Neural cell (in vitro differentiated cells): ENCODE measurements at regions not wholly inside any gene's neighbourhood (a gene's known extent, or its start where the extent isn't known, plus 50 kb on each side); places are given as distances from the start of the nearest gene placed in this dataset.

Experiments
- H2AFZ ChIP-seq: fragments of 200-600, 300-800 bp; sonication (generic), shearing (Covaris generic); 2 replicates; pipeline ENCODE4 v1.6.0; 2014; ENCODE audit warnings: low read depth, mild to moderate bottlenecking, antibody characterized with exemption, low read length, moderate library complexity
- H3F3A ChIP-seq: fragments of 200-600 bp; shearing (Covaris generic); 2 replicates; pipeline ENCODE4 v1.6.1; 2016; ENCODE audit warnings: mild to moderate bottlenecking, moderate library complexity, mixed read lengths, antibody characterized with exemption, low read length; ENCODE audit not compliant: insufficient read depth, poor library complexity, severe bottlenecking
- H3K27ac ChIP-seq: fragments of 200-600, 300-800 bp; sonication (generic), shearing (Covaris generic); 2 replicates; pipeline ENCODE4 v1.5.1; 2014; ENCODE audit warnings: mild to moderate bottlenecking, low read length, moderate library complexity
- H3K27me3 ChIP-seq: fragments of 300-800, 200-600 bp; sonication (generic), shearing (Covaris generic); 2 replicates; pipeline ENCODE4 v1.6.0; 2014; ENCODE audit warnings: mild to moderate bottlenecking, low read depth, low read length, moderate library complexity; ENCODE audit not compliant: insufficient read depth
- H3K36me3 ChIP-seq: fragments of 300-800, 200-600 bp; sonication (generic), shearing (Covaris generic); 2 replicates; pipeline ENCODE4 v1.5.1; 2014; ENCODE audit warnings: mild to moderate bottlenecking, antibody characterized with exemption, low read length, moderate library complexity; ENCODE audit not compliant: insufficient read depth
- H3K4me2 ChIP-seq: fragments of 300-800, 200-600 bp; sonication (generic), shearing (Covaris generic); 2 replicates; pipeline ENCODE4 v1.6.0; 2014; ENCODE audit warnings: mild to moderate bottlenecking, low read length
- H3K4me3 ChIP-seq: fragments of 300-800, 200-600 bp; sonication (generic), shearing (Covaris generic); 2 replicates; pipeline ENCODE4 v1.5.1; 2014; ENCODE audit warnings: mild to moderate bottlenecking, low read length, moderate library complexity
- H3K79me2 ChIP-seq: fragments of 200-600 bp; shearing (Covaris generic); replicated peaks from 2 replicates; pipeline ENCODE4 v1.6.0; 2014; ENCODE audit warnings: mild to moderate bottlenecking, low read length, moderate library complexity; ENCODE audit not compliant: insufficient read depth
- H3K9ac ChIP-seq: fragments of 300-800, 200-600 bp; sonication (generic), shearing (Covaris generic); 2 replicates; pipeline ENCODE4 v1.6.1; 2016; ENCODE audit warnings: mild to moderate bottlenecking, low read length, mixed read lengths
- H3K9me2 ChIP-seq: fragments of 200-600 bp; shearing (Covaris generic); 2 replicates; pipeline ENCODE4 v1.6.1; 2016; ENCODE audit warnings: mild to moderate bottlenecking, low read length, mixed read lengths; ENCODE audit not compliant: insufficient read depth
- H3K9me3 ChIP-seq: fragments of 200-600, 300-800 bp; sonication (generic), shearing (Covaris generic); 2 replicates; pipeline ENCODE4 v1.6.1; 2016; ENCODE audit warnings: mild to moderate bottlenecking, mixed run types, low read length, moderate library complexity, mixed read lengths
- H4K20me1 ChIP-seq: fragments of 200-600 bp; shearing (Covaris generic); 2 replicates; pipeline ENCODE4 v1.6.1; 2016; ENCODE audit warnings: mild to moderate bottlenecking, mixed run types; ENCODE audit not compliant: insufficient read depth
- CTCF ChIP-seq: fragments of 450-650 bp; IDR thresholded peaks from 2 replicates; pipeline ENCODE4 v1.5.1; 2014; ENCODE audit warnings: antibody characterized with exemption, mild to moderate bottlenecking, moderate library complexity; ENCODE audit not compliant: poor library complexity, severe bottlenecking
- EP300 ChIP-seq: fragments of 450-650 bp; conservative IDR thresholded peaks from 2 replicates; pipeline ENCODE4 v1.6.1; 2014; ENCODE audit warnings: antibody characterized with exemption, mild to moderate bottlenecking, moderate library complexity; ENCODE audit not compliant: poor library complexity, severe bottlenecking
- EZH2 ChIP-seq: fragments of 200-600, 300-800 bp; shearing (Covaris generic), sonication (generic); IDR thresholded peaks from 2 replicates; pipeline ENCODE4 v1.6.1; 2014; ENCODE audit warnings: antibody characterized with exemption, low read length, borderline replicate concordance, mild to moderate bottlenecking; ENCODE audit not compliant: insufficient read depth, poor library complexity, severe bottlenecking
- MXI1 ChIP-seq: fragments of 450-650 bp; conservative IDR thresholded peaks from 2 replicates; pipeline ENCODE4 v1.6.1; 2014; ENCODE audit warnings: antibody characterized with exemption, mild to moderate bottlenecking; ENCODE audit not compliant: poor library complexity, severe bottlenecking
- POLR2AphosphoS5 ChIP-seq: IDR thresholded peaks from 2 replicates; pipeline ENCODE4 v1.6.1; 2012
- RAD21 ChIP-seq: fragments of 450-650 bp; conservative IDR thresholded peaks from 2 replicates; pipeline ENCODE4 v1.6.1; 2014; ENCODE audit warnings: antibody characterized with exemption, mild to moderate bottlenecking, moderate library complexity
- REST ChIP-seq: IDR thresholded peaks from 2 replicates; pipeline ENCODE4 v1.6.1; 2012; ENCODE audit warnings: borderline replicate concordance
- SMC3 ChIP-seq: fragments of 450-650 bp; conservative IDR thresholded peaks from 2 replicates; pipeline ENCODE4 v1.6.1; 2014; ENCODE audit warnings: antibody characterized with exemption, mild to moderate bottlenecking, moderate library complexity; ENCODE audit not compliant: poor library complexity
- TAF1 ChIP-seq: IDR thresholded peaks from 2 replicates; pipeline ENCODE4 v1.6.1; 2012; ENCODE audit warnings: low read depth

GRCh38 chr11:15735706-15736105 is 620.6 kb downstream of the SOX6 start:
- Histone ChIP-seq H3F3A (no peaks in the 10 kb centered on the region), H3K4me3 (no peak overlapping the region), H2AFZ (no peak overlapping the region), H3K9me2 (no peaks in the 10 kb centered on the region), H3K9me3 (no peaks in the 10 kb centered on the region), H3K27me3 (no peaks in the 10 kb centered on the region), H3K79me2 (no peaks in the 10 kb centered on the region), H3K27ac (no peak overlapping the region), H3K4me2 (no peak overlapping the region), H4K20me1 (no peaks in the 10 kb centered on the region), H3K9ac (no peak overlapping the region), H3K36me3 (no peaks in the 10 kb centered on the region)
- TF ChIP-seq SMC3: no peak
- no peak for TF ChIP-seq EP300
- TF ChIP-seq EZH2: no peak
- TF ChIP-seq RAD21: no peak
- no peak for TF ChIP-seq REST
- no peak for TF ChIP-seq MXI1
- no peak for TF ChIP-seq TAF1
- no peak for TF ChIP-seq POLR2AphosphoS5
- TF ChIP-seq CTCF: no peak

- TF ChIP-seq SMC3: no peak
- no peak for TF ChIP-seq POLR2AphosphoS5
- no peak for TF ChIP-seq MXI1
- TF ChIP-seq RAD21: no peak
- TF ChIP-seq CTCF: no peak
- no peak for TF ChIP-seq REST
- no peak for TF ChIP-seq EP300
- TF ChIP-seq TAF1: no peak
- TF ChIP-seq EZH2: no peak
- Histone ChIP-seq H4K20me1 (no peaks in the 10 kb centered on the region), H3K27ac (no peak overlapping the region), H2AFZ (no peak overlapping the region), H3K9me3 (no peaks in the 10 kb centered on the region), H3K36me3 (no peaks in the 10 kb centered on the region), H3K9me2 (no peaks in the 10 kb centered on the region), H3K4me3 (no peak overlapping the region), H3F3A (no peaks in the 10 kb centered on the region), H3K27me3 (no peaks in the 10 kb centered on the region), H3K9ac (no peak overlapping the region), H3K4me2 (no peak overlapping the region), H3K79me2 (no peaks in the 10 kb centered on the region)
Observed at GRCh38 chr11:15737320-15737719, 619.0 kb downstream of the SOX6 start.
